Activated CD4-positive, alpha-beta T cell treated with anti-CD3 and anti-CD28 coated beads for 36 hours (primary cell): ENCODE measurements at regions not wholly inside any gene's neighbourhood (a gene's known extent, or its start where the extent isn't known, plus 50 kb on each side); places are given as distances from the start of the nearest gene placed in this dataset.
A peak's percentile ranks its signal among the peaks of the same experiment; 100 is the strongest.

Source experiments
- ATAC-seq: fragments of 200-7000 bp; cut with Tn5 transposase; one replicate; pipeline ENCODE4 v1.10.0; 2021; ENCODE audit warnings: mild to moderate bottlenecking, moderate library complexity
- CTCF ChIA-PET: fragments of 350-600 bp; sonication (Branson Sonifier 250); formaldehyde crosslinking; loops from one replicate; lab custom pipeline; 2021; ENCODE audit warnings: antibody characterized with exemption; lab: Charles Lee
- POLR2A ChIA-PET: fragments of 350-600 bp; sonication (Branson Sonifier 250); formaldehyde crosslinking; loops from one replicate; lab custom pipeline; 2021; ENCODE audit warnings: antibody characterized with exemption, inconsistent platforms; lab: Charles Lee
- DNase-seq: peaks from one replicate; pipeline ENCODE4 v3.0.0-alpha.2; 2020
- H3K27ac Mint-ChIP-seq: one replicate; pipeline ENCODE4 v1.8.0; 2021; ENCODE audit warnings: mixed read lengths
- H3K27me3 Mint-ChIP-seq: one replicate; pipeline ENCODE4 v1.8.0; 2021; ENCODE audit warnings: mixed read lengths
- H3K36me3 Mint-ChIP-seq: one replicate; pipeline ENCODE4 v1.8.0; 2021; ENCODE audit warnings: low read depth, mixed read lengths
- H3K4me1 Mint-ChIP-seq: one replicate; pipeline ENCODE4 v1.8.0; 2021; ENCODE audit warnings: mixed read lengths
- H3K4me3 Mint-ChIP-seq: one replicate; pipeline ENCODE4 v1.8.0; 2021; ENCODE audit warnings: mild to moderate bottlenecking, moderate library complexity, mixed read lengths
- H3K9me3 Mint-ChIP-seq: one replicate; pipeline ENCODE4 v1.8.0; 2021; ENCODE audit warnings: low read depth, mixed read lengths
- intact Hi-C, 2 experiments: fragments of 100-400 bp; cut with DNase I in 1 of 2; cut with micrococcal nuclease in 1 of 2; formaldehyde crosslinking; loops; one replicate each; pipeline versions ENCODE4 v1.14.2 to v1.15.1; 2022 to 2024; cut with DNase I, micrococcal nuclease

GRCh38 chr5:126311766-126312165 lies 111.4 kb upstream of the GRAMD2B start:
- H3K36me3 Mint-ChIP-seq = no peaks in the 10 kb centered on the region
- peaks cover 3% of the 10 kb centered on the region for H3K9me3 Mint-ChIP-seq
- DNase-seq = no peak
- intact Hi-C loops = no loop called here
- H3K27me3 Mint-ChIP-seq = peaks cover 7% of the 10 kb centered on the region
- no peak overlapping the region for H3K4me3 Mint-ChIP-seq
- no peak for ATAC-seq
- no peaks in the 10 kb centered on the region for H3K4me1 Mint-ChIP-seq
- no peak overlapping the region for H3K27ac Mint-ChIP-seq
- POLR2A ChIA-PET = no interaction called here
- CTCF ChIA-PET = interaction anchor here (0.8 kb wide), 1 partner anchor 131 kb away, joined by 3 read pairs; no protein-coding TSS in a partner anchor

GRCh38 chr5:126315341-126315740 lies 107.9 kb upstream of the GRAMD2B start:
- ChIA-PET CTCF (no interaction called here), POLR2A (no interaction called here)
- intact Hi-C loops = no loop called here
- Mint-ChIP-seq H3K27me3 (peaks cover 7% of the 10 kb centered on the region), H3K27ac (no peak overlapping the region), H3K4me1 (no peaks in the 10 kb centered on the region), H3K9me3 (no peaks in the 10 kb centered on the region), H3K36me3 (no peaks in the 10 kb centered on the region), H3K4me3 (no peak overlapping the region)
- no peak for DNase-seq
- ATAC-seq = no peak

GRCh38 chr5:126332326-126332725 lies 90.9 kb upstream of the GRAMD2B start:
- Mint-ChIP-seq H3K27me3 (peaks cover 3% of the 10 kb centered on the region), H3K4me1 (no peaks in the 10 kb centered on the region), H3K36me3 (no peaks in the 10 kb centered on the region), H3K27ac (no peak overlapping the region), H3K9me3 (no peaks in the 10 kb centered on the region), H3K4me3 (no peak overlapping the region)
- ChIA-PET POLR2A (interaction anchor here (0.6 kb wide), 1 partner anchor 13 kb away, joined by 3 read pairs; no protein-coding TSS in a partner anchor), CTCF (interaction anchor here (1.5 kb wide), 1 partner anchor 206 kb away, joined by 3 read pairs; no protein-coding TSS in a partner anchor)
- intact Hi-C loops = no loop called here
- no peak for ATAC-seq
- DNase-seq = no peak

- Mint-ChIP-seq H3K27ac (no peak overlapping the region), H3K4me1 (no peaks in the 10 kb centered on the region), H3K27me3 (peaks cover 3% of the 10 kb centered on the region), H3K4me3 (no peak overlapping the region), H3K36me3 (no peaks in the 10 kb centered on the region), H3K9me3 (no peaks in the 10 kb centered on the region)
- ChIA-PET CTCF (no interaction called here), POLR2A (no interaction called here)
- DNase-seq (no peak), ATAC-seq (no peak)
- intact Hi-C loops = loop anchor here (5.0 kb wide), 2 partner anchors 268 to 1158 kb away; partner anchors contain the start of gene PHAX (in 1 of the 2)
Observed at GRCh38 chr5:126334760-126335159, 88.4 kb upstream of the GRAMD2B start.

- DNase-seq (no peak), ATAC-seq (no peak)
- Mint-ChIP-seq H3K4me1 (no peaks in the 10 kb centered on the region), H3K9me3 (no peaks in the 10 kb centered on the region), H3K27ac (no peak overlapping the region), H3K4me3 (no peak overlapping the region), H3K27me3 (peaks cover 5% of the 10 kb centered on the region), H3K36me3 (no peaks in the 10 kb centered on the region)
- POLR2A ChIA-PET = no interaction called here
- CTCF ChIA-PET = interaction anchor here (1.1 to 1.5 kb wide), 2 partner anchors 9 to 164 kb away, joined by 3 read pairs; no protein-coding TSS in a partner anchor
- intact Hi-C loops = loop anchor here (5.0 kb wide), 2 partner anchors 266 to 1156 kb away; partner anchors contain the start of gene PHAX (in 1 of the 2)
Observed at GRCh38 chr5:126335886-126336285, 87.3 kb upstream of the GRAMD2B start.

- no peaks in the 10 kb centered on the region for H3K4me1 Mint-ChIP-seq
- ChIA-PET CTCF (interaction anchor here (0.7 to 9.4 kb wide), 21 partner anchors 12 to 1050 kb away, joined by 3 to 173 read pairs (median 5); partner anchors contain the start of gene PHAX), POLR2A (no interaction called here)
- no peaks in the 10 kb centered on the region for H3K9me3 Mint-ChIP-seq
- no peak overlapping the region for H3K4me3 Mint-ChIP-seq
- intact Hi-C loops = loop anchor here (1.0 to 5.0 kb wide), 4 partner anchors 201 to 1154 kb away; partner anchors contain the start of gene PHAX (in 2 of the 2)
- ATAC-seq (no peak), DNase-seq (no peak)
- peaks cover 6% of the 10 kb centered on the region for H3K27me3 Mint-ChIP-seq
- H3K27ac Mint-ChIP-seq = no peak overlapping the region
- H3K36me3 Mint-ChIP-seq = no peaks in the 10 kb centered on the region
Observed at GRCh38 chr5:126338635-126339034, 84.6 kb upstream of the GRAMD2B start.

GRCh38 chr5:126339215-126339805 lies 83.9 kb upstream of the GRAMD2B start:
- Mint-ChIP-seq H3K4me1 (no peaks in the 10 kb centered on the region), H3K27ac (no peak overlapping the region), H3K4me3 (no peak overlapping the region), H3K36me3 (no peaks in the 10 kb centered on the region), H3K9me3 (no peaks in the 10 kb centered on the region), H3K27me3 (peaks cover 6% of the 10 kb centered on the region)
- intact Hi-C loops = loop anchor here (1.0 to 5.0 kb wide), 4 partner anchors 200 to 1153 kb away; partner anchors contain the start of gene PHAX (in 2 of the 2)
- CTCF ChIA-PET = interaction anchor here (0.6 to 9.4 kb wide), 19 partner anchors 11 to 1192 kb away, joined by 3 to 173 read pairs (median 5); partner anchors contain the start of genes ALDH7A1, GRAMD2B and PHAX
- ATAC-seq (peak; percentile 53), DNase-seq (peak; percentile 64)
- POLR2A ChIA-PET = no interaction called here

- ATAC-seq (no peak), DNase-seq (no peak)
- intact Hi-C loops = no loop called here
- no peak overlapping the region for H3K27ac Mint-ChIP-seq
- H3K27me3 Mint-ChIP-seq = peaks cover 10% of the 10 kb centered on the region
- H3K9me3 Mint-ChIP-seq = no peaks in the 10 kb centered on the region
- H3K4me3 Mint-ChIP-seq = no peak overlapping the region
- H3K36me3 Mint-ChIP-seq = no peaks in the 10 kb centered on the region
- no peaks in the 10 kb centered on the region for H3K4me1 Mint-ChIP-seq
- ChIA-PET CTCF (interaction anchor here (0.6 to 9.4 kb wide), 11 partner anchors 9 to 259 kb away, joined by 3 to 173 read pairs (median 3); partner anchors contain the start of gene PHAX), POLR2A (no interaction called here)
Observed at GRCh38 chr5:126341906-126342630, 81.1 kb upstream of the GRAMD2B start.

- POLR2A ChIA-PET = no interaction called here
- CTCF ChIA-PET = interaction anchor here (0.6 to 3.8 kb wide), 13 partner anchors 8 to 251 kb away, joined by 3 to 32 read pairs (median 4); partner anchors contain the start of genes ALDH7A1 and PHAX
Observed at GRCh38 chr5:126348855-126349635, 74.2 kb upstream of the GRAMD2B start.

GRCh38 chr5:126351153-126351552 lies 72.1 kb upstream of the GRAMD2B start:
- CTCF ChIA-PET = interaction anchor here (0.6 to 3.8 kb wide), 12 partner anchors 9 to 265 kb away, joined by 3 to 32 read pairs (median 6); no protein-coding TSS in a partner anchor
- Mint-ChIP-seq H3K9me3 (no peaks in the 10 kb centered on the region), H3K27ac (no peak overlapping the region), H3K27me3 (peaks cover 9% of the 10 kb centered on the region), H3K4me1 (peaks cover 12% of the 10 kb centered on the region), H3K4me3 (no peak overlapping the region), H3K36me3 (no peaks in the 10 kb centered on the region)
- intact Hi-C loops = no loop called here
- ATAC-seq (no peak), DNase-seq (no peak)
- POLR2A ChIA-PET = interaction anchor here (0.7 kb wide), 1 partner anchor 948 kb away, joined by 4 read pairs; no protein-coding TSS in a partner anchor

More at GRCh38 chr5:126348855-126349635, 74.2 kb upstream of the GRAMD2B start:
- intact Hi-C loops = no loop called here
- Mint-ChIP-seq H3K4me3 (no peak overlapping the region), H3K27ac (no peak overlapping the region), H3K9me3 (no peaks in the 10 kb centered on the region), H3K4me1 (peaks cover 2% of the 10 kb centered on the region), H3K27me3 (peaks cover 13% of the 10 kb centered on the region), H3K36me3 (no peaks in the 10 kb centered on the region)
- ATAC-seq (no peak), DNase-seq (no peak)
